GM19438 (cell line): ENCODE measurements at regions not wholly inside any gene's neighbourhood (a gene's known extent, or its start where the extent isn't known, plus 50 kb on each side); places are given as distances from the start of the nearest gene placed in this dataset.
"Not testable (repeated sequence)": the region's sequence is repeated elsewhere in the genome, so short reads cannot be mapped to it uniquely, and the experiment has no call there.

ENCODE experiments used
- ATAC-seq: cut with Tn5 transposase; IDR thresholded peaks from one replicate; pipeline ENCODE4 v1.9.1; 2021; ENCODE audit warnings: low read depth; ENCODE audit not compliant: unreplicated experiment

DNA sequence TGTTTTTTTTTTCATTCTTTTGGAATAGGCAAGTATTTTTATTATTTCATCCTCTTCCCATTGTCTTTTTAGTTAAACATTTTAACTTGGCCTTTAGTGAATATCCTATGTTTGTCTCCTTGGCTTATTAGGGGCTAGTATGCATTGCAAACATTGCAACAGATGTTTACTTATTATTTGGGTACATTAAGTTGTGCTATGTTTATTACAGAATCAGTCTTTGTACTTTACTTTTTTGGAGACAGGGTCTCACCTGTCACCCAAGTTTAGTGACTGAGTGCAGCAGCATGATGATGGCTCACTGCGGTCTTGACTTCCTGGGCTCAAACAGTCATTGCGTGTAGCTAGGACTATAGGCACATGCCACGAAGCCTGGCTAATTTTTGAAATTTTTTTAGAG is 51.1 kb upstream of the NUDT6 start:
- no peak for ATAC-seq

DNA sequence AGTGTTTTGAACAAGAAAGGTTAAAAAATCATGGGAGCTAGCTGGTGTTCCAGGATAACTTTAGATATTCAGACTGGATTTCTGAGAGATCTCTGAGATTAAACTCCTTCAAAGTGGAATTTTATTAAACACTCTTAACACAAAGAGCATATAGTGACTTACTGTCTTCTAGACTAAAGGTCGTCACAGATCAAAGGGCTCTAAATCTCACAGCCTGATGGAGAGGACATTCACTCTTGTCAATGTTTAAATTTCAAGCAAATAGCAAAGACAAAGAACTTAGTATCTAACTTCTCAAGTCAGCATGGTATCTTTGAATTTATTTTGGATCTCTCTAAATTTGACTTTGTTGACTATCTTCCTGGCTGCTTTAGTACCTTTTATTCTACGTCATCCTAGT is 53.7 kb upstream of the NUDT6 start:
- no peak for ATAC-seq

DNA sequence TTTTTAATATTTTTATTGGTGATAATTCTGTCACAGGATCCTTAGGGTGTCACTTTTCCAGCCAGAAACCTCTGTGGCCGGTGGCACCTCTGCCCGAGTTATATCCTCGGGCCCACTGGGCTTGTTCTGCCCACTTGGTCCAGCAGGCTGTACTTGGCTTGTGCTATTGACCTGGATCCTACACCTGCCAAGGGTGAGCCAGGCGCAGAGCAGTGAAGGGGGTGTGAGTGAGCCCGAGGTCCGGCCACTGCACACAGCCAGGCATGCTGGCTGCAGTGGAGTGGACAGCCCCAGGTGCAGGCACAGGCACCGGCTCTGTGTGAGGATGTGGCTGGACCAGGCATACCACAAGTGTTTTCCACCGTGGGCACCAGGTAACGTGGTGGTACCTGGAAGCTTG is 54.7 kb upstream of the NUDT6 start:
- ATAC-seq = no peak

DNA sequence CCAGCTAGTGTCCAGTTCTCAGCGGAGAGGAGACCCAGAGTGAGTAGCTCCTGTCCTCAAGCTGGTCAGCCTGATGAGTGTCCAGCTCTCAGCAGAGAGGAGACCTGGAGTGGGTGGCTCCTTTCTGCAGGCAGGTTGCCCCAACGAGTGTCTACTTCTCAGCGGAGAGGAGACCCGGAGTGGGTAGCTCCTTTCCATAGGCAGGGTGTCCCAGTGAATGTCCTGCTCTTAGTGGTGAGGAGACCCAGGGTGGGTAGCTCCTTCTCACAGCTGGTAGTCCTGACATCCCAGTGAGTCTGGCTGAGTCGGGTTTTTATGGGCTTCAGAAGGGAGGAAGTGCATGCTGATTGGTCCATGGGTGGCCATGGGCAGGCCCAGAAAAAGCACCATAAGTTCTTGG is 55.7 kb upstream of the NUDT6 start:
- no peak for ATAC-seq

DNA sequence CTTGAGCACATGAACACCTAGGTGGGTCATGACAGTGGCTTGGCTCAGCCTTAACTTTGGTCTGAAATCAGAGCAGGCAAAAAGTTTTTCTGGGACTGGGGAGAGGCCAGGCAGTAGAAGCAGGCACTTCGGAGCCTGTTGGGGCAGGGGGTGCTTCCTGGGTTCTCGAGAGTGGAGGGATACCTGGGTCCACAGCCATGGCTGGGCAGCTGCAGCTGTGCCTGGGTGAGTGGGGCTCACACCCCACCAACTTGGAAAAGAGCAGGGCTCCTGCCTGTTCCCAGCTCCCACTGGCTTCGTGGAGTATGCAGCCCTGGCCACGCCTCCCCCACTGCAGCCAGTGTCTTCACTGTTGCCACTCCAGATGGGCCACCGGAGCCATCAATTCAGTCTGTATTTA is 56.4 kb upstream of the NUDT6 start:
- no peak for ATAC-seq

GRCh38 chr4:122980860-122981259 is 58.5 kb upstream of the NUDT6 start:
- ATAC-seq = no peak

- no peak for ATAC-seq
These were observed 66.3 kb upstream of the NUDT6 start for GRCh38 chr4:122988696-122989095.

- no peak for ATAC-seq
These were observed 68.5 kb upstream of the NUDT6 start for GRCh38 chr4:122990891-122991290.

- ATAC-seq = no peak
These were observed 69.7 kb upstream of the NUDT6 start for GRCh38 chr4:122992057-122992456.

GRCh38 chr4:122992641-122993040 is 70.2 kb upstream of the NUDT6 start:
- ATAC-seq = no peak

- ATAC-seq = no peak
These were observed 74.0 kb upstream of the NUDT6 start for GRCh38 chr4:122996350-122996749.

GRCh38 chr4:122997463-122998101 is 75.2 kb upstream of the NUDT6 start:
- ATAC-seq = no peak

GRCh38 chr4:123004079-123004478 is 81.7 kb upstream of the NUDT6 start:
- not testable (repeated sequence) for ATAC-seq

- not testable (repeated sequence) for ATAC-seq
These were observed 82.7 kb upstream of the NUDT6 start for GRCh38 chr4:123005126-123005525.

DNA sequence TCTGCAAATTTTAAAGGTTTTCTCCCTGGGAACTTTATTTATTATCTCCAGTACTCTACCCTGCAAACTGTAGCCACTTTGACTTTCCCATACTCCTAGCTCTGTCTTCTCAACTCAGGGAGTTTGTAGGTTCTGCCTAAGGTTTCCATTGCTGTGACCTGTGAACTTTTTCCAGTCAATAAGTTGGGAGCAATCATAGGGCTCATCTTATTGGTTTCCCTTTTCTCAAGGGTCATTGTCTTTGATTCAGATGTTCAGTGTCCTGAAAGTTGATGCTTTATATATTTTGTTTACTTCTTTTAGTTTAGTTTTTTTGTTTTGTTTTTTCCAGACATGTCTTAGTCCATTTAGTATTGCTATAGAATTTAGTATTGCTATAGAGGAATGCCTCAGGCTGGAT is 85.3 kb upstream of the NUDT6 start:
- ATAC-seq = no peak

DNA sequence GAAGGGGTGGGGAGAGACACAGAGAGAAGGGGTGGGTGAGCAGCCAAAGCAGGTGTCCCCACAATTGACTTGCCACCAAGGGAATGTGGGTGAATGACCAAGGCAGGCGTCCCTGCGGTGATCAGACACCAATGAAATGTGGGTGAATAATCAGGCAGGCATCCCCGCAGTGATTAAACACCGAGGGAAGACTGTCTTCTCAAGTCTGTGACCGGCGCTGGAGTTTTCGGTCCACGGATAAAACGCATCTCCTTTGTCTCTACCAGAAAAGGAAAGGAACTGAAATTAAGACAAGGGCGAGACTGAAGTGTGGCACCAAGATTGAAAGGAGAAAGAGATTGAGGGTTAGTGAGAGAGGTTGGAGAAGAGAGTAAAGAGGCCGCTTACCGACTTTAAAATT is 90.0 kb upstream of the NUDT6 start:
- not testable (repeated sequence) for ATAC-seq

DNA sequence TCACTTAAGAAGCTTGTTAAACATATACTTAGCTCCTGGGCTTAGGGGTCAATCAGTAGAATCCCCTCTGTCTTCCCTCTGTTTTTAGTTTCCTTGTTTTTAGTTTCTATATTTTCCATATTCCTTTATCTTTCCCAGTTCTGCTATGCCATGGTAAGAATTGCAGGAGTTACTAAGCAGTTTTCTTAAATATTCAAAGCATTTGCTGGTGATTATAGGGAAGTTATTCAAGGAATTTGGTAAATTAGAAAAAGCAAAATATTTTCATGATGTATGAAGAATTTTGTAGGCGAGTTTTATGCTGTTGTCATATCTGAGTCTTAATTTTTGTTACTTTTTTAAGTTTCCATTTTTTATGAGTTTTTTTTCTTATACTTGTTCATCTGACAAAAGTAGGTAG is 91.6 kb upstream of the NUDT6 start:
- no peak for ATAC-seq

- ATAC-seq = no peak
These were observed 94.7 kb upstream of the NUDT6 start for GRCh38 chr4:123017078-123017477.

DNA sequence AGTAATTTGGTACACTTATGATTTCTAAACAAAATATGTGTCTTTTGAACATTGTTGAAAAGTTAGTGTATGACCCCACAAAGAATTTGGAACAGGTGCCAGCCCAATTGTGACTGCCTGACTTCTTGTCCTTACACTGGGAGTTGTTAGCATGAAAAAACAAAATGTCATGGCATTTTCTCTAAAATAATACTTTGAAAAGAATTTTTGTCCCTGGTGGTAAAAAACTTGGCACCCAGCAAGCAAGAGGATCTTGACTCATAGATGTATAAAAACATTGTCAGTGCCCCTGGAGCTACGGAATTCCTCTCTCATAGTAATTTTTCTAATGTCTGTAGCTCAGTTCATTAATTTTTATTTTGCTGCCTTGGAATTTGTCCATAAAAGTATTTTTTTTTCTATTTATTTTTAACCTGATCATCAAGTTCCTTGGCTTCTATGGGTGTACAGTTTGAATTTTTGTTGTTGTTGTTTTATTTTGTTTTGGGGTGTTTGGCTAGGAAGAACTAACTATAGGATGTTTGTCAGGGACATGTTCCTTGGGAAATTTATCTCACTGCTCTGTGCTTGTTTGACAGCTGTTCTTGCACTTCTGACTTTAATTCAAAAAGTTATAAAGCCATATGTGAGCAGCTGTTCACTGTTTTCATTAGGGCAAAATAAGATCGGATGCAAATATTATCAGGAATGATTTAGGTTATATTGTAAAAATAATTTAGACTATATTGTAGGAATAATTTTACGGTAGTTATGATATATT is 95.4 kb upstream of the NUDT6 start:
- ATAC-seq = no peak

- ATAC-seq = no peak
These were observed 96.0 kb upstream of the NUDT6 start for GRCh38 chr4:123018396-123018775.

DNA sequence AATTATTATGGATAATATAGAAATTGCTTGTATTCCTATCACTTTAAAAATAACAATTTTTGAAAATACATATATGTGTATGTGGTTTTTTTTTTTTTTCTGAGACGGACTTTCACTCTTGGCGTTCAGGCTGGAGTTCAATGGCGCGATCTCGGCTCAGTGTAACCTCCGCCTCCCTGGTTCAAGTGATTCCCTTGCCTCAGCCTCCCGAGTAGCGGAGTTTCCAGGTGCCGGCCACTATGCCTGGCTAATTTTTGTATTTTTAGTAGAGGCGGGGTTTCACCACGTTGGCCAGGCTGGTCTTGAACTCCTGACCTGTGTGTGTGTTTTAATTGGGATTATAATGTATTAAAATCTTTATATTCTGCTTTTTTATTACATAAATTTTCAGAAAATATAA is 97.9 kb upstream of the NUDT6 start:
- no peak for ATAC-seq

GRCh38 chr4:123023647-123024046 is 101.2 kb upstream of the NUDT6 start:
- ATAC-seq = no peak
